Amniotic epithelial cell (primary cell): ENCODE measurements at regions not wholly inside any gene's neighbourhood (a gene's known extent, or its start where the extent isn't known, plus 50 kb on each side); places are given as distances from the start of the nearest gene placed in this dataset.
A peak's percentile ranks its signal among the peaks of the same experiment; 100 is the strongest.

Source experiments
- DNase-seq: peaks from one replicate; pipeline ENCODE4 v3.0.0-alpha.2; 2010; ENCODE audit warnings: low read depth

DNA sequence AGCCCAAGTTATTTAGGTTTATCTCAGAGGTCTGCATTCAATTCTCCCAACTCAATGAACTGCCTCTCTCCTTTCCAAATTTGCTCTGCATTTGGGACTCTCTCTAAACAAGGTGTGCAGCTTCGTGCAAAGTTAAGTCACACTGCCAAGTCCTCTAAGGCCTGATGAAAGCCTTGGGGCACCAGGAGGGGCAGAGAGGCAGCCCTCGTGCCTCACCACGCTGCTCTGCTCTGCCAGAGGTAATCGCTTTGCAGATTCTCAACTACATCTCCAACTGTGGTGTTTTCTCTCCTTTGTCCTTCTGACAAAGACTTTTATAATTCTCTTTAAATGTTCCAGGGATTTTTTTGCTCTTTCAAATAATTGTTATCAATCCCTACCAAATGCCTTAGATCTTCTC, 283.0 kb downstream of the MEIS1 start:
- DNase-seq, result no peak

DNA sequence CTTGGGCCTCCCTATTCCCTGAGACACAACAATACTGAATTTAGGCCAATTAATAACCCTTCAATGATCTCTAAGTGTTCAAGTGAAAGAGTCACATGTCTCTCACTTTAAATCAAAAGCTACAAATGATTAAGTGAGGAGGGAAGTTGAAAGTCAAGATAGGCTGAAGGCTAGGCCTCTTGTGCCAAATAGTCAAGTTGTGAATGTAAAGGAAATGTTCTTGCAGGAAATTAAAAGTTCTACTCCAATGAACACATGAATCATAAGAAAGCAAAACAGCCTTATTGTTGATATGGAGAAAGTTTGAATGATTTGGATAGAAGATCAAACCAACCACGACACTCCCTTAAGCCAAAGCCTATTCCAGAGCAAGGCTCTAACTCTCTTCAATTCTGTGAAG, 286.9 kb downstream of the MEIS1 start:
- DNase-seq, result no peak

DNA sequence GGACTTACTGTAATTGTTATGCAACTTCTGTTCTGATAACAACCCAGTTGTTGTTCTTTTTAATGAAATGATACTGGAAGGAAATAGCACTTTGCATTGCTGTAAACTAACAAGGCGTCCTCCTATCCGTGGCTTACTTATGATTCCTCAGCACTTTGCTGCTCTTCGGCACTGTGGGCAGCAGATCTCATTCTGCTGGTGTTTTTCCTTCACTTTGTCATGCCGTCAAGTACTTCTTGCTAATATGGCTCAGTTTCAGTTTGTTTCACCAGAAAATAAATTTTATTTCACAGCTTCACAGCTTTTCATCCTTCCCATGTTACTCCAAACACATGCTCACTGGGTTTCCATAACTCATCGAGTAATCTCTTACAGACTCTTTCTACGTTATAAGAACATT, 289.3 kb downstream of the MEIS1 start:
- DNase-seq, result peak; percentile 13

GRCh38 chr2:66729416-66730330, 294.7 kb downstream of the MEIS1 start:
- peak; percentile 44 for DNase-seq

- DNase-seq, result no peak
These were observed 295.5 kb downstream of the MEIS1 start for GRCh38 chr2:66730441-66730840.

GRCh38 chr2:66733364-66733999, 298.6 kb downstream of the MEIS1 start:
- no peak for DNase-seq

- no peak for DNase-seq
These were observed 314.0 kb downstream of the MEIS1 start for GRCh38 chr2:66748939-66749338.

DNA sequence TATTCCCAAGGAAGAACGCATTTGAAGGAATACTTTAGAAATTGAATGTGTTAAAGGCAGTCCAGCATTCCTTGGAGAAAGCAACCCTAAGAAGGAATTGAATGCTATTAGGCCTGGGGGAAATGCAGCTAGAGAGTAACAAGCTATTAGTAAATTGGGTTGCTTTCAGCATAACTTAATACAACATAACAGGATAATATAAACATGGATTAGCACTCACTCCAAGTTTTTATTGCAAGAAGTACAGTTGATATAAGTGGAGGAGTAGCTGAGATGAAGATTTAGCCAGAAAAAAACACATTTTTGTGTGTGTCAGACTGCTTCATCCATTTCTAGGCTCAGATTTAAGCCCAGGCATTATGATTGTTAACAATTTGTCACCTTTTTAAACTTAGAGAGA, 314.6 kb downstream of the MEIS1 start:
- DNase-seq, result no peak

DNA sequence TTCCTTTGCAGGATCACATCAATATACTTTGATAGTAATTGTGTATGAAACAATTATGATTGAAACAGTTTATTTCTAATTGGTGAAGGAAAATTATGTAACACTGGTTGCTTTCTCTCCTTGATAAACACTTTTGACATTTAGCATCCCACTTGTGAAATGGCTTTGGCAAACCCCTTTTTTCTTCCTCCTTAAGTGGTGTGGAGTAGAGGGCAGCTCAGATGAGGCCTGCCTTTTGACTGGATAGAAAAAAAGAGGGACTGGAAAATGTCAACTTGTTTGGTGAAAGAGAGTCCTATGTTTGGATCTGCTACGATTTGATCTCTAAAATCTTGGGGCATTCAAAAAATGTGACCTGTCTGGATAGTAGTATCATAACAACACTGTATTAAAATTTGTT, 318.3 kb downstream of the MEIS1 start:
- DNase-seq, result no peak

GRCh38 chr2:66753660-66754059, 318.7 kb downstream of the MEIS1 start:
- no peak for DNase-seq

DNA sequence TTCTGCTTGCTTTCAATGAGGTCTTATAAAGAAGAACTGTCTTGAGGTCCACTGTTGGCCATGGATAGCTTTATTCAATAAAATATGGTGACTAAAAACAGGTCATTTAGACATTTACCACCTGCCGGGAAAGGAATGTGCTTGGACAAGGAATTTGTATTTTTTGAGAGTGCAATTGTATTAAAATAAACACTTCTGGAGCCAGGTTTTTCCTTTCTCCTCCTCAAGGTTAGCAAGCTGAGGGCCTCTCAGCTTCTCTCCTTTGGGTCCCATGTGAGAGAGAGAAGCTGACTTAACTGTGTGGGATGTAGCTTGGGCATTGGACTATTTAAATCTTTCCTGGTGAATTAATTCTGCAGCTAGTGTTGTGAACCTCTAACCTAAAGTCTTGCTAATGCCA, 321.0 kb downstream of the MEIS1 start:
- DNase-seq, result no peak

GRCh38 chr2:66761826-66762225, 326.9 kb downstream of the MEIS1 start:
- DNase-seq, result no peak

DNA sequence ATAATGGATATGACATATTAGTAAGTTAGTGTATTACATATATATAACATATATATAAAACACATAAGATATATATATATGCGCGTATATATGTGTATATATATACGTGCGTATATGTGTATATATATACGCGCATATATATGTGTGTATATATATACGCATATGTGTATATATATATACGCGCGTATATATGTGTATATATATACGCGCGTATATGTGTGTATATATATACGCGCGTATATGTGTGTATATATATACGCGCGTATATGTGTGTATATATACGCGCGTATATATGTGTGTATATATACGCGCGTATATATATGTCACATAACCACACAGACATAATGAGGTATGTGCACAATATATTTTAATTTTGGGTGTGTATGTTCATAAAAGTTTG, 327.8 kb downstream of the MEIS1 start:
- DNase-seq, result no peak

GRCh38 chr2:66766582-66766981, 331.7 kb downstream of the MEIS1 start:
- no peak for DNase-seq

DNA sequence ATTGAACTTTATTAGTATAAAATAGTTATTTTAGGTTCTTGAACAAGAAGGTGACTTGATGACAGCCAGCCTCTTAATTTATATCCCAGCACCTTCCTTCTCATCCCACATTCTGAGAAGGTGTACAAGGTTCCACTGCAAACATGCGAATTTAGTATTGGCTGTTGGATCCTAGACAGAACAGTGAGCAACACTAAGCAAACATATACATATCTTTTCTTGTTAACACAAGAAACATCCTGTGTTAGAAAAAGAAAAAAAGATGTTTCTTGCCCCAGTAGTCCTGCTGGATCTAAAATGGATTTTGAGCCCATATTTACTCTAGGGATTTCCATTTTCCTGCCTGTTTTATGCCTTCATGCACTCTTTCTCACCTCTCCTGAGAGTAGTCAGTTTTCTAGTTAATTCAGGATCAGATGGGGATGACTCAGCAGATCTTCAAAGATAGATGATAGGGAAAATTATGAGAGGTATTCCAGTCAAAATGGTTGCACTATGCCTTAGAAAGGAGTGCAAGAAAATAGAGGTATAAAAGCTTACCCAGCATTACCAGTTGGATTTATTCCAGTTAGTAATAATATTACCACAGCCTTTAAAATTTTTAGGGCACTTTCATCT, 336.5 kb downstream of the MEIS1 start:
- peak; percentile 34 for DNase-seq

DNA sequence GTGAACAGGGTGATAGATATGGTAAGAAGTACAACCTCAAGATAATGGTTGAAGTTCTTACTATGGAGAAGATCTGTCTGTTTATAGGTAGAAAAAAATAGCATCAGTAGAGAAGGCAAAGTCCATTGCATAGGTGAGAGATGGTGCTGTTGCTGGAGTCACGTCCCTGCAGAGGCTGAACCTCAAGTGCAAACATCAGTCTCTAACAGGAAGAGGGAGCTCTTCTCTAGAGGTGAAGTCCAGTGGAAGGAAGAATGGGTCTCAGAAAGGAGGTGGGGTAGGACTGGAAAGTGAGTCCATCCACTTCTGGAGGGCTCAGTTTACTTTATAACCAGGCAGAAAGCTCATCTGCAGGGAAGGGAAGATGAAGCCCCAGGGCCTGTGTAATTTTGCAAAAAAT, 337.7 kb downstream of the MEIS1 start:
- DNase-seq, result no peak

- DNase-seq, result peak; percentile 20
These were observed 341.0 kb downstream of the MEIS1 start for GRCh38 chr2:66775730-66776422.

GRCh38 chr2:66781804-66782203, 346.9 kb downstream of the MEIS1 start:
- DNase-seq, result no peak

DNA sequence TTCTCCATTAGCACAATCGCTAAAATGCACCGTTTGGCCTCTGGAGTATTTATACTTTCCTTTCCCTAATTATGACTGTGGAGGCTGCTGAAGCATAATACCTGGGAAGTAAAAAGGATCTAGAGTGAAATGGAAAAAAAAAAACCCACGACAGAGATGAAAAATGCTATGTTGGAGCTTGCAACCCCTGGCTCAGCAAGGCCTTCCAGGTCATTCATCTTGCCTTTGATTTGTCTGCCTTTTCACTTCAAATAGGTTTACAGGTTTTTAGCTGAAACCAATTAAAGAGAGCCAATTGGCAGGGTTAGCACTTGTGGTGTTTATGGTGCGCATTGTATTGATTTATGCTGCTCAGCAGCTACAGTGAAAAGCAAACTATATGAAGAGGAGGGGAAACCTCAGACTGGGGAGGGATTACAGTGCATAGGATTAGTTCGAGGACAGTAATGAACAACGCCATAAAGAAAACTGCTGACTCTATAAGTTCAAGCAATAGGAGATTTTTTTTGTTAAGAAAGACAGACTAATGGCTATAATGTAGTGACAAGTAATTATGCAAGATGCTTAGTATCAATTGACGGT, 347.9 kb downstream of the MEIS1 start:
- no peak for DNase-seq

- DNase-seq, result no peak
These were observed 354.8 kb downstream of the MEIS1 start for GRCh38 chr2:66789741-66790140.

DNA sequence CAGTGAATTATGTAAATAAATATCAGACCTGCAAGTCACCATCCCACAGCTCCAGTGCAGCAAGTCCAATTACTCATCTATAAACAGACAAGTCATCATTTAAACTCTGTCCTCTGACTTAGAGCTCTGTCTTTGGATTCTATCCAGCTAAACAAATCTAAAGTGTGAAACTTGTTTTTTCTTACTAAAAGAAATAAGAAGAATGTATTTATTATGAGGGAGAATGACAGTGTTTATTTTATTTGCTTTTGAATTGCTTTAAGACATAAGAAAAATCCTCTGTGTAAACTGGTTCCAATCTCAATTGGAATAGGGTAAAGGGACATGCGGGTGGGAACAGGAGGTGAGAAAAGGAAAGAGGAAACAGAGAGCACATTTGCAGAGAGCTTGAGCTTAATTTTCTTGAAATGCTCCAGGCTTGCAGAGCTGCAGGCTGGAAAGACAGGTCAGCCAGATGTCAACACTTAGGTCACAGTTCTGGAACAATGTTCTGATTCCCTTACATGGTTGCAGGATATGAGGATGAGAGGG, 355.8 kb downstream of the MEIS1 start:
- peak; percentile 46 for DNase-seq

GRCh38 chr2:66794070-66794469, 359.1 kb downstream of the MEIS1 start:
- peak; percentile 21 for DNase-seq
